ENCODE measurements at regions not wholly inside any gene's neighbourhood (a gene's known extent, or its start where the extent isn't known, plus 50 kb on each side); places are given as distances from the start of the nearest gene placed in this dataset.
"Not testable (repeated sequence)": the region's sequence is repeated elsewhere in the genome, so short reads cannot be mapped to it uniquely, and the experiment has no call there.

GRCh38 chr9:62881811-62882210 is 1692.0 kb downstream of the SPATA31A7 start:
- H3K27ac ChIP-seq; H3K36me3 ChIP-seq (replicated peaks in 1 of 2; ENCODE audit: insufficient read depth in 1 of 2, low read depth in 2 of 2); ATAC-seq; H3K4me3 ChIP-seq; H3K27me3 ChIP-seq; H3K9me3 ChIP-seq; intact Hi-C loops (cut with DNase I); H3K4me1 ChIP-seq; DNase-seq: not testable (repeated sequence)
- 69 to 80% methylated on average over 8 of the region's 8 CpGs for WGBS, 2 donors

- H3K4me3 ChIP-seq; DNase-seq; intact Hi-C loops (cut with DNase I); H3K27ac ChIP-seq; H3K27me3 ChIP-seq; H3K36me3 ChIP-seq (replicated peaks in 1 of 2; ENCODE audit: insufficient read depth in 1 of 2, low read depth in 2 of 2); ATAC-seq; H3K4me1 ChIP-seq; H3K9me3 ChIP-seq: not testable (repeated sequence)
- WGBS, 2 donors, result 54 to 82% methylated on average over 4 to 5 of the region's 5 CpGs
These were observed 1692.9 kb downstream of the SPATA31A7 start for GRCh38 chr9:62882717-62883116.

- WGBS, 2 donors, result 93 to 95% methylated on average over 2 of the region's 3 CpGs
- intact Hi-C loops (cut with DNase I); H3K36me3 ChIP-seq (replicated peaks in 1 of 2; ENCODE audit: insufficient read depth in 1 of 2, low read depth in 2 of 2); H3K4me3 ChIP-seq; ATAC-seq; DNase-seq; H3K9me3 ChIP-seq; H3K27ac ChIP-seq; H3K27me3 ChIP-seq; H3K4me1 ChIP-seq: not testable (repeated sequence)
These were observed 1706.9 kb downstream of the SPATA31A7 start for GRCh38 chr9:62896692-62897091.

GRCh38 chr9:62897411-62898225 is 1707.8 kb downstream of the SPATA31A7 start:
- peak; percentile 64 to 73 (median 68) for DNase-seq
- H3K4me3 ChIP-seq, result peak overlapping the region in 1 of 2 donors; percentile 12
- H3K27me3 ChIP-seq; H3K9me3 ChIP-seq; H3K36me3 ChIP-seq (replicated peaks in 1 of 2; ENCODE audit: insufficient read depth in 1 of 2, low read depth in 2 of 2); H3K4me1 ChIP-seq; intact Hi-C loops (cut with DNase I); ATAC-seq: not testable (repeated sequence)
- H3K27ac ChIP-seq, result peak overlapping the region; percentile 65 to 84 (median 72)
- TF ChIP-seq POLR2A (IDR thresholded peaks at IDR 0.05), result peak; percentile 19 to 75 (median 40)
- 0 to 1% methylated on average over 1 to 27 of the region's 48 CpGs for WGBS, 2 donors

GRCh38 chr9:62899666-62900065 is 1709.8 kb downstream of the SPATA31A7 start:
- DNase-seq; H3K27me3 ChIP-seq; H3K27ac ChIP-seq; H3K36me3 ChIP-seq (replicated peaks in 1 of 2; ENCODE audit: insufficient read depth in 1 of 2, low read depth in 2 of 2); ATAC-seq; intact Hi-C loops (cut with DNase I); H3K9me3 ChIP-seq; H3K4me3 ChIP-seq; H3K4me1 ChIP-seq: not testable (repeated sequence)
- 88% methylated on average over 2 of the region's 4 CpGs for WGBS, 2 donors

- H3K36me3 ChIP-seq (replicated peaks in 1 of 2; ENCODE audit: insufficient read depth in 1 of 2, low read depth in 2 of 2); H3K4me1 ChIP-seq; DNase-seq; H3K4me3 ChIP-seq; H3K27ac ChIP-seq; H3K27me3 ChIP-seq; ATAC-seq; intact Hi-C loops (cut with DNase I); H3K9me3 ChIP-seq: not testable (repeated sequence)
- 94 to 95% methylated on average over 3 of the region's 3 CpGs for WGBS, 2 donors
These were observed 1714.2 kb downstream of the SPATA31A7 start for GRCh38 chr9:62904061-62904460.

GRCh38 chr9:62905722-62906121 is 1715.9 kb downstream of the SPATA31A7 start:
- H3K4me3 ChIP-seq; DNase-seq; H3K27me3 ChIP-seq; H3K4me1 ChIP-seq; H3K27ac ChIP-seq; ATAC-seq; H3K36me3 ChIP-seq (replicated peaks in 1 of 2; ENCODE audit: insufficient read depth in 1 of 2, low read depth in 2 of 2); intact Hi-C loops (cut with DNase I); H3K9me3 ChIP-seq: not testable (repeated sequence)
- WGBS, 2 donors, result 94 to 97% methylated on average over 3 of the region's 5 CpGs

GRCh38 chr9:62907866-62908265 is 1718.0 kb downstream of the SPATA31A7 start:
- not testable (repeated sequence) for H3K36me3 ChIP-seq (replicated peaks in 1 of 2; ENCODE audit: insufficient read depth in 1 of 2, low read depth in 2 of 2)
- WGBS, 2 donors, result no CpG with 5 or more reads among the region's 11 CpGs

GRCh38 chr9:62908271-62908670 is 1718.4 kb downstream of the SPATA31A7 start:
- intact Hi-C loops (cut with DNase I); ATAC-seq; H3K36me3 ChIP-seq (replicated peaks in 1 of 2; ENCODE audit: insufficient read depth in 1 of 2, low read depth in 2 of 2); DNase-seq; H3K27me3 ChIP-seq; H3K27ac ChIP-seq; H3K9me3 ChIP-seq; H3K4me3 ChIP-seq; H3K4me1 ChIP-seq: not testable (repeated sequence)
- WGBS, 2 donors, result 72% methylated on average over 3 of the region's 4 CpGs; no CpG with 5 or more reads in 1 of the 2 donors

More at GRCh38 chr9:62907866-62908265, 1718.0 kb downstream of the SPATA31A7 start:
- H3K9me3 ChIP-seq; ATAC-seq; DNase-seq; intact Hi-C loops (cut with DNase I); H3K4me1 ChIP-seq; H3K27me3 ChIP-seq; H3K27ac ChIP-seq; H3K4me3 ChIP-seq: not testable (repeated sequence)

GRCh38 chr9:62909447-62909846 is 1719.6 kb downstream of the SPATA31A7 start:
- DNase-seq; H3K36me3 ChIP-seq (replicated peaks in 1 of 2; ENCODE audit: insufficient read depth in 1 of 2, low read depth in 2 of 2); ATAC-seq; H3K4me1 ChIP-seq; intact Hi-C loops (cut with DNase I); H3K27me3 ChIP-seq; H3K9me3 ChIP-seq; H3K27ac ChIP-seq; H3K4me3 ChIP-seq: not testable (repeated sequence)
- 80 to 84% methylated on average over 5 to 6 of the region's 8 CpGs for WGBS, 2 donors

- H3K9me3 ChIP-seq; ATAC-seq; H3K36me3 ChIP-seq (replicated peaks in 1 of 2; ENCODE audit: insufficient read depth in 1 of 2, low read depth in 2 of 2); H3K4me1 ChIP-seq; DNase-seq; H3K27me3 ChIP-seq; H3K4me3 ChIP-seq; intact Hi-C loops (cut with DNase I); H3K27ac ChIP-seq: not testable (repeated sequence)
- no CpG with 5 or more reads among the region's 4 CpGs for WGBS, 2 donors
These were observed 1722.4 kb downstream of the SPATA31A7 start for GRCh38 chr9:62912278-62912677.

GRCh38 chr9:62915168-62915567 is 1725.3 kb downstream of the SPATA31A7 start:
- H3K4me3 ChIP-seq; ATAC-seq; H3K4me1 ChIP-seq; H3K9me3 ChIP-seq; intact Hi-C loops (cut with DNase I); H3K36me3 ChIP-seq (replicated peaks in 1 of 2; ENCODE audit: insufficient read depth in 1 of 2, low read depth in 2 of 2); H3K27me3 ChIP-seq; H3K27ac ChIP-seq: not testable (repeated sequence)
- DNase-seq, result peak in 1 of 4 donors; percentile 9
- WGBS, 2 donors, result 21 to 38% methylated on average over 7 to 13 of the region's 21 CpGs

Measured in body of pancreas (tissue), 4 donors.